Kidney capillary endothelial cell (primary cell): ENCODE measurements at regions not wholly inside any gene's neighbourhood (a gene's known extent, or its start where the extent isn't known, plus 50 kb on each side); places are given as distances from the start of the nearest gene placed in this dataset.
A peak's percentile ranks its signal among the peaks of the same experiment; 100 is the strongest.
"Not testable (repeated sequence)": the region's sequence is repeated elsewhere in the genome, so short reads cannot be mapped to it uniquely, and the experiment has no call there.

Experiments
- DNase-seq: peaks from one replicate; pipeline ENCODE4 v3.0.0-alpha.2; 2018; ENCODE audit warnings: low spot score

GRCh38 chr4:123600987-123601904, 204.7 kb downstream of the SPRY1 start:
- DNase-seq, result no peak

- DNase-seq, result no peak
Measured at GRCh38 chr4:123602007-123602406, 205.4 kb downstream of the SPRY1 start.

GRCh38 chr4:123603165-123603564, 206.6 kb downstream of the SPRY1 start:
- no peak for DNase-seq

GRCh38 chr4:123605797-123606196, 209.2 kb downstream of the SPRY1 start:
- DNase-seq, result not testable (repeated sequence)

GRCh38 chr4:123606336-123606735, 209.7 kb downstream of the SPRY1 start:
- DNase-seq, result no peak

GRCh38 chr4:123606946-123607542, 210.4 kb downstream of the SPRY1 start:
- no peak for DNase-seq

- DNase-seq, result no peak
Measured at GRCh38 chr4:123609829-123610228, 213.2 kb downstream of the SPRY1 start.

- DNase-seq, result no peak
Measured at GRCh38 chr4:123613586-123614344, 217.2 kb downstream of the SPRY1 start.

- DNase-seq, result no peak
Measured at GRCh38 chr4:123615901-123616300, 219.3 kb downstream of the SPRY1 start.

- peak; percentile 86 for DNase-seq
Measured at GRCh38 chr4:123616951-123617461, 220.4 kb downstream of the SPRY1 start.

GRCh38 chr4:123617791-123618190, 221.2 kb downstream of the SPRY1 start:
- no peak for DNase-seq

- DNase-seq, result no peak
Measured at GRCh38 chr4:123618606-123619005, 222.0 kb downstream of the SPRY1 start.

GRCh38 chr4:123619326-123619725, 222.7 kb downstream of the SPRY1 start:
- DNase-seq, result no peak

- DNase-seq, result no peak
Measured at GRCh38 chr4:123619895-123620294, 223.3 kb downstream of the SPRY1 start.

GRCh38 chr4:123621072-123621705, 224.6 kb downstream of the SPRY1 start:
- DNase-seq, result no peak

GRCh38 chr4:123622572-123622971, 226.0 kb downstream of the SPRY1 start:
- DNase-seq, result no peak

GRCh38 chr4:123623611-123624010, 227.0 kb downstream of the SPRY1 start:
- no peak for DNase-seq

- no peak for DNase-seq
Measured at GRCh38 chr4:123624959-123625358, 228.4 kb downstream of the SPRY1 start.

- DNase-seq, result no peak
Measured at GRCh38 chr4:123628288-123628687, 231.7 kb downstream of the SPRY1 start.

- peak; percentile 40 for DNase-seq
Measured at GRCh38 chr4:123631786-123632692, 235.4 kb downstream of the SPRY1 start.

- DNase-seq, result no peak
Measured at GRCh38 chr4:123632693-123633030, 236.1 kb downstream of the SPRY1 start.
